ENCODE measurements at regions not wholly inside any gene's neighbourhood (a gene's known extent, or its start where the extent isn't known, plus 50 kb on each side); places are given as distances from the start of the nearest gene placed in this dataset.

DNA sequence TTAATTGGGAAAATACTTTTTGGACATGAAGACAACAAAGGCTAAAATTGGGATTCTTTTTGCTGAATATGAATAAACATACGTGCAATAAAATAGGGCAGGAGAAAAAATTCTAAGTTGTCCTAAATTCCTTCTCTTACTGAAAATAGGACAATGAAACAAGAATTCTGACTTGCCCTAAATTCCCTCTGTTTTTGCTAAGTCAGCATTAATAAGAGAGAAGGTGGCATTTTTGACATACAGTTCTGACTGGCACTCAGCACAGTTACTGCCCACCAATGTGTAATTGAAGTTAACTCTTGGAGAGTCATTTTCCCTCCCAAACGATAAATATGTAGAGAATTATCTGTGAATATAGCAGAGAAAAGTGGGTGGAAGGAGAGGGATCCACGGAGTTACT lies 1021.1 kb upstream of the CDH8 start:
- TF ChIP-seq EZH2 (IDR thresholded peaks at IDR 0.05) (no peak), POLR2AphosphoS5 (IDR thresholded peaks at IDR 0.05; ENCODE audit: borderline replicate concordance, low read depth, low read length) (no peak), FOXP2 (optimal IDR thresholded peaks at IDR 0.05; ENCODE audit: control extremely low read depth, extremely low read length, insufficient read depth) (no peak)

All from SK-N-MC (cell line).